Cardiac fibroblast (primary cell): ENCODE measurements at regions not wholly inside any gene's neighbourhood (a gene's known extent, or its start where the extent isn't known, plus 50 kb on each side); places are given as distances from the start of the nearest gene placed in this dataset.
"Not testable (repeated sequence)": the region's sequence is repeated elsewhere in the genome, so short reads cannot be mapped to it uniquely, and the experiment has no call there.

ENCODE experiments used
- DNase-seq, 2 donors: peaks; one replicate each; pipeline versions ENCODE4 v3.0.0 to v3.0.0-alpha.2; 2010; ENCODE audit warnings: low read depth in 2 of 2
- H3K4me3 ChIP-seq, 2 donors: replicated peaks in 1 of 2; 1 replicate in 1 of 2; 2 replicates in 1 of 2; pipeline ENCODE4 v1.5.1; 2011; ENCODE audit warnings: low read depth in 2 of 2, low read length in 2 of 2, mild to moderate bottlenecking in 2 of 2, moderate library complexity in 1 of 2
- CTCF ChIP-seq: IDR thresholded peaks from one replicate; pipeline ENCODE4 v1.5.1; 2011; ENCODE audit warnings: low read depth, mild to moderate bottlenecking, low read length, inconsistent platforms

- H3K4me3 ChIP-seq, result no peak overlapping the region
- no peak for DNase-seq
- no peak for TF ChIP-seq CTCF
Observed at GRCh38 chr7:65453341-65454030, 79.8 kb downstream of the ZNF92 start.

- no peak for DNase-seq
- no peak for TF ChIP-seq CTCF
- no peak overlapping the region for H3K4me3 ChIP-seq
Observed at GRCh38 chr7:65454469-65454868, 80.8 kb downstream of the ZNF92 start.

GRCh38 chr7:65455050-65455449 lies 81.4 kb downstream of the ZNF92 start:
- not testable (repeated sequence) for DNase-seq, H3K4me3 ChIP-seq

GRCh38 chr7:65457705-65458104 lies 84.0 kb downstream of the ZNF92 start:
- DNase-seq, result no peak
- TF ChIP-seq CTCF, result no peak
- no peak overlapping the region for H3K4me3 ChIP-seq

- no peak for DNase-seq
- no peak overlapping the region for H3K4me3 ChIP-seq
- no peak for TF ChIP-seq CTCF
Observed at GRCh38 chr7:65459438-65459837, 85.8 kb downstream of the ZNF92 start.

GRCh38 chr7:65462148-65462716 lies 88.6 kb downstream of the ZNF92 start:
- no peak for TF ChIP-seq CTCF
- H3K4me3 ChIP-seq, result no peak overlapping the region
- peak in 1 of 2 donors; percentile 27 for DNase-seq

- H3K4me3 ChIP-seq, result no peak overlapping the region
- DNase-seq, result peak in 1 of 2 donors; percentile 28
- TF ChIP-seq CTCF, result no peak
Observed at GRCh38 chr7:65463184-65463583, 89.5 kb downstream of the ZNF92 start.

GRCh38 chr7:65469919-65470558 lies 96.4 kb downstream of the ZNF92 start:
- not testable (repeated sequence) for H3K4me3 ChIP-seq, DNase-seq
